Activated naive CD4-positive, alpha-beta T cell treated with anti-CD3 and anti-CD28 coated beads, Interleukin-2, amount 10 ng/mL, durations not matched to agents 7 days and 5 days (primary cell): ENCODE measurements at regions not wholly inside any gene's neighbourhood (a gene's known extent, or its start where the extent isn't known, plus 50 kb on each side); places are given as distances from the start of the nearest gene placed in this dataset.

Experiments used
- CTCF ChIA-PET: fragments of 350-600 bp; sonication (Branson Sonifier 250); formaldehyde crosslinking; loops from one replicate; lab custom pipeline; 2021; ENCODE audit warnings: antibody characterized with exemption; lab: Charles Lee
- DNase-seq: peaks from one replicate; pipeline ENCODE4 v3.0.0-alpha.2; 2020
- H3K27ac Mint-ChIP-seq: one replicate; pipeline ENCODE4 v1.8.0; 2021; ENCODE audit warnings: mild to moderate bottlenecking, moderate library complexity, mixed read lengths
- H3K27me3 Mint-ChIP-seq: one replicate; pipeline ENCODE4 v1.8.0; 2021; ENCODE audit warnings: mild to moderate bottlenecking, mixed read lengths
- H3K36me3 Mint-ChIP-seq: one replicate; pipeline ENCODE4 v1.8.0; 2021; ENCODE audit warnings: mixed read lengths
- H3K4me1 Mint-ChIP-seq: one replicate; pipeline ENCODE4 v1.8.0; 2021; ENCODE audit warnings: mixed read lengths
- H3K4me3 Mint-ChIP-seq: one replicate; pipeline ENCODE4 v1.8.0; 2021; ENCODE audit warnings: mild to moderate bottlenecking, moderate library complexity, mixed read lengths
- H3K9me3 Mint-ChIP-seq: one replicate; pipeline ENCODE4 v1.8.0; 2021; ENCODE audit warnings: mixed read lengths

DNA sequence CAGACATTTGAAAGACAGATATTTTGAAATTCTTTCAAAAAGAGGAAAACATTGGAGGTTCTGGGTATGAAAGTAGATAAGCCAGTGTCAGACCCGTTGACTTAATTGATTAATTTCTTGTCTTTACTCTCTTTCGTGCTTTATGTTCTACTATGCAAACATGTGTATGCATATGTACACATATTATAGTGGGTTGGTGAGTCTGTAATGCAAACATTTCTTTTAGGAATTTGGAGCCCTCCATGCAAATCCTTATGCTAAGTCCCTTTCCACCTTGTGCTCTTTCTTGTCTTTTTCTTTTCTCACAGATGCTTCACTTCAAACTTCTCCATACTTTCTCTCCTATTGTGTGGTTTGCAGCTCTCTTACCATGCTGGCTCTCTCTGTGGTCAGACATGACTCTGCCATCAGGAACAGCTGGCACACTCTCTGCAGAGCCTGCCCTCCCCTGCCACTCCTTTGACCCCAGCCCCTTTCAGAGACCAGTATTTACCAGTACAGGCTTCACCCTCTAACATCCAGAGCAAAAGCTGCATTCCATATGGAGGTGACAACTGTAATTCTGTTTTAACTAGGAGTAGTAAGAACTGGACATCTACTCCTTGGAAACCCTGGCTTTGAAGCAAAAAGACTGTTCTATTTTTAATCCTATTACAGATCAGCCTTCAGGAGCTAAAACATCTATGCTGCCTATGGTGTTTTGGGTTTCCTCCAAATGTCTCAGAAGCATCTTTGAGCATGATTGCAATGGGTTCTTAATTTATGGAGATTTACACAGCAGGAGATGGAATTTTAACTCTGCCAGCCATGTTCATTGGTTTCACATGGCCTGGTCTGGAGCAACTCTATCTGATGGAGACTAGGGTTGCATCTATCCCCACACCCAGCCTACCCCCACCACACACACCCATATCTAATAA, 386.9 kb upstream of the FAT3 start:
- H3K4me3 Mint-ChIP-seq = no peak overlapping the region
- CTCF ChIA-PET = no interaction called here

DNA sequence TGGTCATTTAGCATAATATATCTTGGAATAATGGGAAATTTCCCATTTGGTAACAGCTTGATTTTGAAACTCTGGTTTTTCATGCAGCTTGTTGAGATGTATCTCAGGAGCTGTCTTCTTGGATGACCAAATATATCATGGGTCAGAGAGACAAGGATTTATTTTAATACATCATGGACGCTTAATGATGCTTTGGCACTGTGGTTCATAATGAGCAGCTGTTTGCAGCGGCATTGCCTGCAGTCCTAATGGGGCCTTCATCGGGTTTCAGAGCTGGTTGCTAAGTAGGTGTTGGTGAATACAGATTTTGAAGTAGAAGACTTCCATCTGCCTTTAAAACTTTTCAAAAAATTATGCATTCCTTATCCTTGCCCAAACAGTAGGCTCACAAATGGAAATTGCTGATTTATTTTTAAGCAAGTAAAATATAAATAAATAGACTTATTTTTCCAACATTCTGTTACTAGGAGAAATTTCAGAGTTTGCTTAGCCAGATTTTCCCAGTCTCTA, 389.5 kb upstream of the FAT3 start:
- CTCF ChIA-PET = no interaction called here
- Mint-ChIP-seq H3K4me3 (no peak overlapping the region), H3K9me3 (peaks cover 10% of the 10 kb centered on the region), H3K27me3 (no peaks in the 10 kb centered on the region), H3K36me3 (no peaks in the 10 kb centered on the region), H3K4me1 (no peaks in the 10 kb centered on the region), H3K27ac (no peak overlapping the region)
- DNase-seq = no peak

More for the DNA sequence above, 386.9 kb upstream of the FAT3 start:
- H3K4me1 Mint-ChIP-seq = no peaks in the 10 kb centered on the region
- H3K27me3 Mint-ChIP-seq = no peaks in the 10 kb centered on the region
- no peak overlapping the region for H3K27ac Mint-ChIP-seq
- DNase-seq = no peak
- no peaks in the 10 kb centered on the region for H3K36me3 Mint-ChIP-seq
- H3K9me3 Mint-ChIP-seq = peaks cover 8% of the 10 kb centered on the region

GRCh38 chr11:91828901-91829300, 395.7 kb upstream of the FAT3 start:
- no peak for DNase-seq
- Mint-ChIP-seq H3K9me3 (peaks cover 4% of the 10 kb centered on the region), H3K4me1 (no peaks in the 10 kb centered on the region), H3K4me3 (no peak overlapping the region), H3K27ac (no peak overlapping the region), H3K27me3 (no peaks in the 10 kb centered on the region), H3K36me3 (no peaks in the 10 kb centered on the region)
- CTCF ChIA-PET = no interaction called here

DNA sequence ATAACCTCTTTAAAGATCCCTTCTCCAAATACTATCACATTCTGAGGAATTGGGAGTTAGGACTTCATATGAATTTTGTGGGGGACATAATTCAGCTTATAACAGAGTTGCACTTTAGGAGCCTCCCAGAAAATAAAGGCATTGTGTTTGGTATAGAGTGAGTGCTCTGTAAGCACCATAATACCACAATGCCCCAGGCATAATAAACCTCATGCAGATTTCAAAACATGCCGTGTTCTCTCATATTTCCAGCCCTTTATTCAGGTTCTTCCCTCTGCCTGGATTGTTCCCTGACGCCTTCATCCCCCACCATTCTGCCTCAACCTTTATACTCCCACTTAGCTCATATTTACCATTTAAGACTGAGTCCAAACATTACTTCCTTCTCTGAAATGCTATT, 398.8 kb upstream of the FAT3 start:
- peaks cover 2% of the 10 kb centered on the region for H3K9me3 Mint-ChIP-seq
- no peaks in the 10 kb centered on the region for H3K36me3 Mint-ChIP-seq
- no peaks in the 10 kb centered on the region for H3K4me1 Mint-ChIP-seq
- no peak overlapping the region for H3K27ac Mint-ChIP-seq
- CTCF ChIA-PET = no interaction called here
- H3K27me3 Mint-ChIP-seq = no peaks in the 10 kb centered on the region
- DNase-seq = no peak
- no peak overlapping the region for H3K4me3 Mint-ChIP-seq

- H3K9me3 Mint-ChIP-seq = no peaks in the 10 kb centered on the region
- no peak for DNase-seq
- no peak overlapping the region for H3K4me3 Mint-ChIP-seq
- CTCF ChIA-PET = no interaction called here
- H3K27me3 Mint-ChIP-seq = no peaks in the 10 kb centered on the region
- H3K36me3 Mint-ChIP-seq = no peaks in the 10 kb centered on the region
- no peaks in the 10 kb centered on the region for H3K4me1 Mint-ChIP-seq
- H3K27ac Mint-ChIP-seq = no peak overlapping the region
Measured at GRCh38 chr11:91823252-91823830, 401.3 kb upstream of the FAT3 start.

GRCh38 chr11:91822805-91823204, 401.8 kb upstream of the FAT3 start:
- H3K4me1 Mint-ChIP-seq = no peaks in the 10 kb centered on the region
- no peaks in the 10 kb centered on the region for H3K9me3 Mint-ChIP-seq
- DNase-seq = no peak
- H3K27me3 Mint-ChIP-seq = no peaks in the 10 kb centered on the region
- CTCF ChIA-PET = no interaction called here
- H3K4me3 Mint-ChIP-seq = no peak overlapping the region
- no peaks in the 10 kb centered on the region for H3K36me3 Mint-ChIP-seq
- no peak overlapping the region for H3K27ac Mint-ChIP-seq

GRCh38 chr11:91820709-91821108, 403.9 kb upstream of the FAT3 start:
- CTCF ChIA-PET = no interaction called here
- no peak for DNase-seq
- Mint-ChIP-seq H3K27me3 (no peaks in the 10 kb centered on the region), H3K27ac (no peak overlapping the region), H3K4me3 (no peak overlapping the region), H3K4me1 (no peaks in the 10 kb centered on the region), H3K36me3 (no peaks in the 10 kb centered on the region), H3K9me3 (no peaks in the 10 kb centered on the region)

GRCh38 chr11:91819777-91820176, 404.8 kb upstream of the FAT3 start:
- no peak overlapping the region for H3K27ac Mint-ChIP-seq
- no peaks in the 10 kb centered on the region for H3K36me3 Mint-ChIP-seq
- CTCF ChIA-PET = no interaction called here
- no peaks in the 10 kb centered on the region for H3K4me1 Mint-ChIP-seq
- no peaks in the 10 kb centered on the region for H3K27me3 Mint-ChIP-seq
- DNase-seq = no peak
- no peak overlapping the region for H3K4me3 Mint-ChIP-seq
- no peaks in the 10 kb centered on the region for H3K9me3 Mint-ChIP-seq

- Mint-ChIP-seq H3K4me3 (no peak overlapping the region), H3K4me1 (no peaks in the 10 kb centered on the region), H3K27ac (no peak overlapping the region), H3K36me3 (no peaks in the 10 kb centered on the region), H3K9me3 (no peaks in the 10 kb centered on the region), H3K27me3 (no peaks in the 10 kb centered on the region)
- DNase-seq = no peak
- CTCF ChIA-PET = no interaction called here
Measured at GRCh38 chr11:91819195-91819594, 405.4 kb upstream of the FAT3 start.

- Mint-ChIP-seq H3K36me3 (no peaks in the 10 kb centered on the region), H3K4me3 (no peak overlapping the region), H3K27me3 (no peaks in the 10 kb centered on the region), H3K27ac (no peak overlapping the region), H3K9me3 (no peaks in the 10 kb centered on the region), H3K4me1 (no peaks in the 10 kb centered on the region)
- CTCF ChIA-PET = no interaction called here
- no peak for DNase-seq
Measured at GRCh38 chr11:91817996-91818395, 406.6 kb upstream of the FAT3 start.

- Mint-ChIP-seq H3K27ac (no peak overlapping the region), H3K9me3 (peaks cover 8% of the 10 kb centered on the region), H3K36me3 (no peaks in the 10 kb centered on the region), H3K27me3 (no peaks in the 10 kb centered on the region), H3K4me3 (no peak overlapping the region), H3K4me1 (no peaks in the 10 kb centered on the region)
- CTCF ChIA-PET = no interaction called here
- no peak for DNase-seq
Measured at GRCh38 chr11:91813263-91813662, 411.4 kb upstream of the FAT3 start.

DNA sequence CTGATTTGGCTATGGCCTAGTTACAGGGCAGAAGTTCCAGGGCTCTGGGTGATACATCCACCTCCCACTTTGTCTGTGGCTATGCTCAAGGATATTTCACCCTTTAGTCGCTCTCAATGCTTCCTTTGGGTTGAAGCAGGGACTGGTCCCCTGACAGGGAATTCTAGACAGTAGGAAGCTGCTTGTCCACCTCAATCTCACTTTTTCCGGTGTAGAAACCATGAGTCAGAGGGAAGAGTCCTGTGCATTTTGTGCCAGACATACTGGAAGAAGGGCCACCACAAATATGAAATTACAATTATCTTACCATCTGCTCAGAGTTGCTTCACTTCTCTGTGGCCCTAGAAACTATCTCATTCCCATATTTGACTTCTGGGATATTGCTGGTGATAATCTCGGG, 413.7 kb upstream of the FAT3 start:
- Mint-ChIP-seq H3K27me3 (no peaks in the 10 kb centered on the region), H3K9me3 (peaks cover 15% of the 10 kb centered on the region), H3K4me1 (no peaks in the 10 kb centered on the region), H3K27ac (no peak overlapping the region), H3K36me3 (no peaks in the 10 kb centered on the region), H3K4me3 (no peak overlapping the region)
- CTCF ChIA-PET = no interaction called here
- no peak for DNase-seq

DNA sequence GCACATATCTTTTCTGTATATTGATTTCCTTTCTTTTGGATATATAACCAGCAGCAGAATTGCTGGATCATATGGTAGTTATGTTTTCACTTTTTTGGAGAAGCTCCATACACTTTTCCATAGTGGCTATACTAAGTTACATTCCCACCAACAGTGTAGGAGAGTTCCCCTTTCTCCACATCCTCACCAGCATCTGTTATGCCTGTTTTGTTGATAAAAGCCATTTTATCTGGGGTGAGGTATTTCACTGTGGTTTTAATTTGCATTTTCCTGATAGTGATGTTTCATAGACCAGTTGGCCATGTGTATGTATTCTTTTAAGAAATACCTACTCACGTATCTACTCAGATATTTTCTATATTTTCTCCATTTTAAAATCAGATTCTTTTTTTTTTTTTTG, 419.3 kb upstream of the FAT3 start:
- CTCF ChIA-PET = no interaction called here
- Mint-ChIP-seq H3K4me1 (no peaks in the 10 kb centered on the region), H3K4me3 (no peak overlapping the region), H3K9me3 (peaks cover 13% of the 10 kb centered on the region), H3K27me3 (no peaks in the 10 kb centered on the region), H3K27ac (no peak overlapping the region), H3K36me3 (no peaks in the 10 kb centered on the region)
- DNase-seq = no peak

GRCh38 chr11:91804042-91804441, 420.6 kb upstream of the FAT3 start:
- no peaks in the 10 kb centered on the region for H3K27me3 Mint-ChIP-seq

GRCh38 chr11:91802475-91802874, 422.1 kb upstream of the FAT3 start:
- no peak overlapping the region for H3K4me3 Mint-ChIP-seq
- no peaks in the 10 kb centered on the region for H3K27me3 Mint-ChIP-seq
- peaks cover 12% of the 10 kb centered on the region for H3K9me3 Mint-ChIP-seq
- no peaks in the 10 kb centered on the region for H3K36me3 Mint-ChIP-seq
- no peaks in the 10 kb centered on the region for H3K4me1 Mint-ChIP-seq
- no peak overlapping the region for H3K27ac Mint-ChIP-seq
- DNase-seq = no peak
- CTCF ChIA-PET = no interaction called here

More at GRCh38 chr11:91804042-91804441, 420.6 kb upstream of the FAT3 start:
- no peak overlapping the region for H3K27ac Mint-ChIP-seq
- no peaks in the 10 kb centered on the region for H3K36me3 Mint-ChIP-seq
- no peak for DNase-seq
- CTCF ChIA-PET = no interaction called here
- no peaks in the 10 kb centered on the region for H3K4me1 Mint-ChIP-seq
- H3K9me3 Mint-ChIP-seq = peaks cover 14% of the 10 kb centered on the region
- H3K4me3 Mint-ChIP-seq = no peak overlapping the region
